ENCODE measurements at regions not wholly inside any gene's neighbourhood (a gene's known extent, or its start where the extent isn't known, plus 50 kb on each side); places are given as distances from the start of the nearest gene placed in this dataset.

GRCh38 chr10:121112136-121112535, 261.0 kb downstream of the WDR11 start:
- POLR2A ChIA-PET: no interaction called here
- Histone ChIP-seq H4K20me1 (ENCODE audit: control insufficient read depth, insufficient read depth, low read length, poor library complexity, severe bottlenecking) (no peaks in the 10 kb centered on the region), H3K9me3 (ENCODE audit: control extremely low read depth in 1 of 3, control insufficient read depth in 2 of 3, insufficient read depth in 1 of 3, low read length in 2 of 3) (no peaks in the 10 kb centered on the region), H3K27me3 (replicated peaks in 1 of 4; ENCODE audit: control extremely low read depth in 1 of 4, control insufficient read depth in 3 of 4, insufficient read depth in 4 of 4, low read length in 3 of 4) (no peaks in the 10 kb centered on the region), H3K4me1 (ENCODE audit: control insufficient read depth in 2 of 2, insufficient read depth in 2 of 2, low read length in 2 of 2) (no peaks in the 10 kb centered on the region), H3K9ac (ENCODE audit: low read length) (no peak overlapping the region), H3K4me3 (ENCODE audit: control extremely low read depth in 1 of 5, extremely low read depth in 1 of 5, insufficient read depth in 1 of 5, low read depth in 2 of 5, low read length in 4 of 5) (no peak overlapping the region), H3K79me2 (ENCODE audit: control insufficient read depth, insufficient read depth, low read length) (no peaks in the 10 kb centered on the region), H3K4me2 (replicated peaks; ENCODE audit: low read depth, low read length, poor library complexity, severe bottlenecking) (no peak overlapping the region), H3K36me3 (replicated peaks in 1 of 2; ENCODE audit: control extremely low read depth in 1 of 2, control insufficient read depth in 1 of 2, extremely low read depth in 1 of 2, insufficient read depth in 2 of 2, low read length in 1 of 2) (no peaks in the 10 kb centered on the region), H3K27ac (ENCODE audit: low read length in 2 of 2) (no peak overlapping the region), H2AFZ (ENCODE audit: insufficient read depth, low read depth, low read length, poor library complexity, severe bottlenecking) (no peak overlapping the region)
- H3K4me3 Mint-ChIP-seq: no peak overlapping the region
- intact Hi-C loops (cut with micrococcal nuclease): no loop called here
- no peaks in the 10 kb centered on the region for H3K4me1 Mint-ChIP-seq
- H3K9me3 Mint-ChIP-seq (ENCODE audit: insufficient read depth): no peaks in the 10 kb centered on the region
- DNase-seq: no peak
- H3K27me3 Mint-ChIP-seq: peaks cover 3% of the 10 kb centered on the region
- ATAC-seq (ENCODE audit: low read depth): no peak
- H3K27ac Mint-ChIP-seq: no peak overlapping the region
- TF ChIP-seq EZH2 (IDR thresholded peaks at IDR 0.05; ENCODE audit: borderline replicate concordance, insufficient read depth, low read depth, low read length, poor library complexity, severe bottlenecking) (no peak), CTCF (IDR thresholded peaks at IDR 0.05) (no peak)
- no CpG with 5 or more reads among the region's 1 CpG for WGBS (ENCODE audit: insufficient coverage)
- CTCF ChIA-PET: no interaction called here

- no peak overlapping the region for H2AFZ ChIP-seq (ENCODE audit: insufficient read depth, low read depth, low read length, poor library complexity, severe bottlenecking)
- Mint-ChIP-seq H3K4me3 (no peak overlapping the region), H3K27me3 (peaks cover 3% of the 10 kb centered on the region), H3K4me1 (no peaks in the 10 kb centered on the region), H3K9me3 (ENCODE audit: insufficient read depth) (no peaks in the 10 kb centered on the region), H3K27ac (no peak overlapping the region)
- no peak overlapping the region for H3K4me3 ChIP-seq (ENCODE audit: control extremely low read depth in 1 of 5, extremely low read depth in 1 of 5, insufficient read depth in 1 of 5, low read depth in 2 of 5, low read length in 4 of 5)
- H3K9me3 ChIP-seq (ENCODE audit: control extremely low read depth in 1 of 3, control insufficient read depth in 2 of 3, insufficient read depth in 1 of 3, low read length in 2 of 3): no peaks in the 10 kb centered on the region
- H3K4me1 ChIP-seq (ENCODE audit: control insufficient read depth in 2 of 2, insufficient read depth in 2 of 2, low read length in 2 of 2): no peaks in the 10 kb centered on the region
- H4K20me1 ChIP-seq (ENCODE audit: control insufficient read depth, insufficient read depth, low read length, poor library complexity, severe bottlenecking): no peaks in the 10 kb centered on the region
- TF ChIP-seq EZH2 (IDR thresholded peaks at IDR 0.05; ENCODE audit: borderline replicate concordance, insufficient read depth, low read depth, low read length, poor library complexity, severe bottlenecking): no peak
- TF ChIP-seq CTCF (IDR thresholded peaks at IDR 0.05): no peak
- intact Hi-C loops (cut with micrococcal nuclease): no loop called here
- POLR2A ChIA-PET: no interaction called here
- H3K27ac ChIP-seq (ENCODE audit: low read length in 2 of 2): no peak overlapping the region
- no peak overlapping the region for H3K9ac ChIP-seq (ENCODE audit: low read length)
- CTCF ChIA-PET: no interaction called here
- no peaks in the 10 kb centered on the region for H3K36me3 ChIP-seq (replicated peaks in 1 of 2; ENCODE audit: control extremely low read depth in 1 of 2, control insufficient read depth in 1 of 2, extremely low read depth in 1 of 2, insufficient read depth in 2 of 2, low read length in 1 of 2)
- no peak overlapping the region for H3K4me2 ChIP-seq (replicated peaks; ENCODE audit: low read depth, low read length, poor library complexity, severe bottlenecking)
- H3K27me3 ChIP-seq (replicated peaks in 1 of 4; ENCODE audit: control extremely low read depth in 1 of 4, control insufficient read depth in 3 of 4, insufficient read depth in 4 of 4, low read length in 3 of 4): no peaks in the 10 kb centered on the region
- DNase-seq (no peak), ATAC-seq (ENCODE audit: low read depth) (no peak)
- no peaks in the 10 kb centered on the region for H3K79me2 ChIP-seq (ENCODE audit: control insufficient read depth, insufficient read depth, low read length)
- 73% methylated on average over 9 of the region's 10 CpGs for WGBS (ENCODE audit: insufficient coverage)
Observed at GRCh38 chr10:121112579-121113384, 261.6 kb downstream of the WDR11 start.

Measured in B cell (primary cell).